Muscle of leg (tissue), 3 donors: ENCODE measurements at regions not wholly inside any gene's neighbourhood (a gene's known extent, or its start where the extent isn't known, plus 50 kb on each side); places are given as distances from the start of the nearest gene placed in this dataset.
A peak's percentile ranks its signal among the peaks of the same experiment; 100 is the strongest.

Experiments
- DNase-seq: peaks from one replicate; pipeline ENCODE4 v3.0.0; 2013
- H3K27ac ChIP-seq: one replicate; pipeline ENCODE4 v1.5.1; 2013; ENCODE audit warnings: mild to moderate bottlenecking, low read length, control low read depth
- H3K27me3 ChIP-seq: one replicate; pipeline ENCODE4 v1.6.1; 2013; ENCODE audit warnings: low read length; ENCODE audit not compliant: control insufficient read depth, insufficient read depth
- H3K36me3 ChIP-seq: one replicate; pipeline ENCODE4 v1.6.1; 2013; ENCODE audit warnings: low read length; ENCODE audit not compliant: control insufficient read depth, insufficient read depth
- H3K4me1 ChIP-seq: one replicate; pipeline ENCODE4 v1.6.1; 2013; ENCODE audit warnings: low read length; ENCODE audit not compliant: control insufficient read depth, insufficient read depth
- H3K4me3 ChIP-seq: one replicate; pipeline ENCODE4 v1.5.1; 2013; ENCODE audit warnings: low read length, control low read depth
- H3K9me3 ChIP-seq: replicated peaks from 2 replicates; pipeline ENCODE4 v1.6.1; 2013; ENCODE audit warnings: low read depth, low read length; ENCODE audit not compliant: control insufficient read depth
- WGBS: methylation state at CpG from one replicate; pipeline ENCODE4 v1.1.5; 2013; ENCODE audit warnings: missing lambda C conversion rate; ENCODE audit not compliant: insufficient coverage; 5-methylcytosine and 5-hydroxymethylcytosine counted together

- no peak overlapping the region for H3K4me3 ChIP-seq
- H3K27me3 ChIP-seq: no peaks in the 10 kb centered on the region
- peaks cover 20% of the 10 kb centered on the region for H3K4me1 ChIP-seq
- DNase-seq: peak; percentile 90
- H3K9me3 ChIP-seq: no peaks in the 10 kb centered on the region
- no peaks in the 10 kb centered on the region for H3K36me3 ChIP-seq
- WGBS: 34% methylated on average over 4 of the region's 7 CpGs
- H3K27ac ChIP-seq: peak overlapping the region; percentile 89
These were observed 590.9 kb upstream of the MGMT start for GRCh38 chr10:128875956-128876736.

DNA sequence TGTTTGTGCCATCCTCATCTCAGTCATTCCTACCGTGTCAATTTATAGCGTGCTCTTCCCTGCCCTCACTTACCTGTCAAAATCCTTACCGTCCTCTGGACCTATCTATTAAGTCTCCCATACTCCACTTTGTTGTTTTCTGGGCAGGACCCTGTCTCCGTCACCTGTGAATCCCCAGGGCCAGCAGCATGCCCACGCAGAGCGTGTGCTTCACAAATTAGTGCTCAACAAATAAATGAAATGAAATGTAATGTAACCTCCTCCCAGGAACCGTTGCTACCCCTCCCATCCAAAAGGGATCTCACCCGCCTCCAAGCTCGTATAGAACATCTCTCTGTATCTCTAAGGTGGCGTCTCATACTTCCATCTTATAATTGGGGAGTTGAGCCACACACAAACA, 589.9 kb upstream of the MGMT start:
- no peak for DNase-seq
- Histone ChIP-seq H3K4me1 (peaks cover 20% of the 10 kb centered on the region), H3K27me3 (no peaks in the 10 kb centered on the region), H3K9me3 (no peaks in the 10 kb centered on the region), H3K4me3 (no peak overlapping the region), H3K36me3 (no peaks in the 10 kb centered on the region), H3K27ac (no peak overlapping the region)
- WGBS: 100% methylated on average over 3 of the region's 10 CpGs

GRCh38 chr10:128877936-128878335, 589.1 kb upstream of the MGMT start:
- peaks cover 23% of the 10 kb centered on the region for H3K4me1 ChIP-seq
- no peak overlapping the region for H3K4me3 ChIP-seq
- H3K9me3 ChIP-seq: no peaks in the 10 kb centered on the region
- no peaks in the 10 kb centered on the region for H3K27me3 ChIP-seq
- H3K27ac ChIP-seq: no peak overlapping the region
- no peak for DNase-seq
- no peaks in the 10 kb centered on the region for H3K36me3 ChIP-seq
- WGBS: 91% methylated on average over 5 of the region's 7 CpGs

DNA sequence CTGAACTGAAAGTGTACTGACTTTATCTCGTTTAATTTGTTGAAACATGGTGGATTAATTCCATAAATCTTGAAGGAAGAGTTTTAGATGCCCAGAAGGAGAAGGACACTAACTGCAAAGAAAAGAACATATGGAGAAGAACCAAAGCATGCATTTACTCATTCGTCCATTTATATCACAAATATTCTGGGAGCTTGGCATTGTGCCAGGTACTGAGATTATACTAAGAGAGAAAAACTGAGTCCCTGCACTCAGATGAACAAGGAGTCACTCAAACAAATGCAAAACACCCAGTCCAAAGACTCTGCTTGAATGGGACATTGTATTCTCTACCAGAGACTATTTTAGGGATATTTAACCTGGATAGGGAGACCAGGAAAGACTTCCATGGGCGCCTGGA, 588.0 kb upstream of the MGMT start:
- DNase-seq: no peak
- WGBS: 82% methylated on average over 1 of the region's 3 CpGs
- no peaks in the 10 kb centered on the region for H3K36me3 ChIP-seq
- H3K4me1 ChIP-seq: peaks cover 34% of the 10 kb centered on the region
- no peak overlapping the region for H3K27ac ChIP-seq
- no peak overlapping the region for H3K4me3 ChIP-seq
- no peaks in the 10 kb centered on the region for H3K27me3 ChIP-seq
- no peaks in the 10 kb centered on the region for H3K9me3 ChIP-seq

DNA sequence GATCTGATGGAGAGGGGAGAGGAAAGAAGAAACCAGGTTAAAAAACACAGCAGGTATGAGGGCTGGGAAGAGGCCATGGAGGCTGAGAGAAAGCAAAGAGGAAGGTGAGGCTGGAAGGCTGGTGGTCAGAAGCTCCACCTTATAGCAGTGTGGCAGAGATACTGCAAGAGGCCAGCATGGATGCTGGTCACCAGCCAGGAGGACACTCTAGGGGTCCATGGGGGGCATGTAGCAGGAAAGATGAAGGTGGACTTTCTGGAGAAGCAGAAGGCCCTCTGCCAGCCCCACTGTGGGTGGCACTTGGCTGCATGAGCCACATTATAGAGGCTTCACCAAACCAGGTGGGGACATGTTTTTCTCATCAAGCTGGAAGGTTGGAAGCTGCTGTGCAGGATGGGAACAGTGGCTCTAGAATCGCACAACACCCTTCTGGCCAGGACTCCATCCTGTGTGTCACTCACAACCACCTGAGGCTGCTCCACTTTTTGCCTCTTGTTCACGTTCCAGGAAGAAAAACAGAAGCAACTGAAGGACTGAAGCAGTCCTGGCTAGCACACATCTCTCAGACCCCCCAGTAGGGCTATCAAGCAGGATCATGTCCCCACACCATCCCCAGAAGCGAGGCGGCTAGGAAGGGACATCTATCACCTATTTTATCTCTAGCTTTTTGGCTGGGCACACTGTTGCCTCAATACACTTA, 587.5 kb upstream of the MGMT start:
- H3K36me3 ChIP-seq: no peaks in the 10 kb centered on the region
- peaks cover 39% of the 10 kb centered on the region for H3K4me1 ChIP-seq
- WGBS: 6% methylated on average over 2 of the region's 4 CpGs
- peak; percentile 44 for DNase-seq
- peak overlapping the region; percentile 1 for H3K27ac ChIP-seq
- H3K27me3 ChIP-seq: no peaks in the 10 kb centered on the region
- H3K4me3 ChIP-seq: no peak overlapping the region
- H3K9me3 ChIP-seq: no peaks in the 10 kb centered on the region

- Histone ChIP-seq H3K36me3 (no peaks in the 10 kb centered on the region), H3K4me1 (peaks cover 40% of the 10 kb centered on the region), H3K27ac (peak overlapping the region; percentile 43), H3K9me3 (no peaks in the 10 kb centered on the region), H3K4me3 (no peak overlapping the region), H3K27me3 (no peaks in the 10 kb centered on the region)
- WGBS: 23% methylated on average over 3 of the region's 4 CpGs
- peak; percentile 54 for DNase-seq
These were observed 586.8 kb upstream of the MGMT start for GRCh38 chr10:128880159-128880725.

- Histone ChIP-seq H3K9me3 (no peaks in the 10 kb centered on the region), H3K36me3 (no peaks in the 10 kb centered on the region), H3K4me1 (peaks cover 36% of the 10 kb centered on the region), H3K4me3 (no peak overlapping the region), H3K27ac (no peak overlapping the region), H3K27me3 (no peaks in the 10 kb centered on the region)
- DNase-seq: no peak
- 83% methylated on average over 3 of the region's 3 CpGs for WGBS
These were observed 586.0 kb upstream of the MGMT start for GRCh38 chr10:128881086-128881485.

GRCh38 chr10:128883231-128884032, 583.6 kb upstream of the MGMT start:
- H3K4me1 ChIP-seq: peaks cover 31% of the 10 kb centered on the region
- H3K27me3 ChIP-seq: no peaks in the 10 kb centered on the region
- H3K36me3 ChIP-seq: no peaks in the 10 kb centered on the region
- no peak overlapping the region for H3K4me3 ChIP-seq
- H3K9me3 ChIP-seq: no peaks in the 10 kb centered on the region
- WGBS: 36% methylated on average over 12 of the region's 13 CpGs
- peak; percentile 91 for DNase-seq
- peak overlapping the region; percentile 64 for H3K27ac ChIP-seq

DNA sequence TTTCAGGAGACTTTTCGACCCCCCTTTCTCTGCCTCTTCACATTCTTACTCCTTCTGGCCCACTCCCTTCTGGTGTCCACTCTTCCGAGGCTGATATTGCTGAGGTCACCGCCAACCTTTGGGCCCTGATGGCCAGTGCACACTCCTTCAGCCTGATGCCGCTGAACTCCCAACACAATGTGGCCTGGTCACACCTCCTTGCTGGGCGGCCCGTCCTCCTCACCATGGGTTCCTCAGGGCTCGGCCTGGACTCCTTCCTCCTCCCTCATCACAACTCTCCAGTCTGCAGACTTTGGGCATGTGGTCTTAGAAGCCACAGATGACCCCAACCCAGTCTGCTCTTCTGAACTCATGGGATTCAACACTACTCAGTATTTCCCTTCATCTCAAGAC, 583.0 kb upstream of the MGMT start:
- DNase-seq: no peak
- Histone ChIP-seq H3K27ac (peak overlapping the region; percentile 40), H3K9me3 (no peaks in the 10 kb centered on the region), H3K27me3 (no peaks in the 10 kb centered on the region), H3K4me3 (no peak overlapping the region), H3K36me3 (no peaks in the 10 kb centered on the region), H3K4me1 (peaks cover 31% of the 10 kb centered on the region)
- 81% methylated on average over 7 of the region's 7 CpGs for WGBS
